HG03432 (cell line): ENCODE measurements at regions not wholly inside any gene's neighbourhood (a gene's known extent, or its start where the extent isn't known, plus 50 kb on each side); places are given as distances from the start of the nearest gene placed in this dataset.
"Not testable (repeated sequence)": the region's sequence is repeated elsewhere in the genome, so short reads cannot be mapped to it uniquely, and the experiment has no call there.

Source experiments
- ATAC-seq: cut with Tn5 transposase; IDR thresholded peaks from one replicate; pipeline ENCODE4 v1.9.1; 2021; ENCODE audit warnings: mild to moderate bottlenecking, moderate library complexity; ENCODE audit not compliant: unreplicated experiment

GRCh38 chr3:61378311-61378710 is 127.1 kb upstream of the FHIT start:
- no peak for ATAC-seq

GRCh38 chr3:61381745-61382392 is 130.6 kb upstream of the FHIT start:
- ATAC-seq = peak; percentile 90

- no peak for ATAC-seq
Observed at GRCh38 chr3:61387817-61388216, 136.6 kb upstream of the FHIT start.

- ATAC-seq = not testable (repeated sequence)
Observed at GRCh38 chr3:61393480-61393947, 142.3 kb upstream of the FHIT start.

GRCh38 chr3:61401359-61401758 is 150.1 kb upstream of the FHIT start:
- no peak for ATAC-seq

- ATAC-seq = no peak
Observed at GRCh38 chr3:61407397-61407796, 154.0 kb upstream of the PTPRG start.

- no peak for ATAC-seq
Observed at GRCh38 chr3:61409638-61410037, 151.7 kb upstream of the PTPRG start.

- not testable (repeated sequence) for ATAC-seq
Observed at GRCh38 chr3:61410358-61410757, 151.0 kb upstream of the PTPRG start.

GRCh38 chr3:61411009-61411662 is 150.2 kb upstream of the PTPRG start:
- ATAC-seq = no peak

- ATAC-seq = peak; percentile 89
Observed at GRCh38 chr3:61414456-61414855, 146.9 kb upstream of the PTPRG start.

- ATAC-seq = no peak
Observed at GRCh38 chr3:61415201-61415600, 146.2 kb upstream of the PTPRG start.

- ATAC-seq = no peak
Observed at GRCh38 chr3:61416618-61417017, 144.8 kb upstream of the PTPRG start.

- ATAC-seq = no peak
Observed at GRCh38 chr3:61417352-61417751, 144.0 kb upstream of the PTPRG start.

GRCh38 chr3:61420136-61420759 is 141.1 kb upstream of the PTPRG start:
- ATAC-seq = peak; percentile 84

GRCh38 chr3:61422945-61423673 is 138.3 kb upstream of the PTPRG start:
- ATAC-seq = no peak

- no peak for ATAC-seq
Observed at GRCh38 chr3:61425356-61425755, 136.0 kb upstream of the PTPRG start.

- ATAC-seq = no peak
Observed at GRCh38 chr3:61429106-61429505, 132.3 kb upstream of the PTPRG start.

GRCh38 chr3:61434901-61435300 is 126.5 kb upstream of the PTPRG start:
- not testable (repeated sequence) for ATAC-seq

GRCh38 chr3:61435361-61435760 is 126.0 kb upstream of the PTPRG start:
- ATAC-seq = not testable (repeated sequence)

GRCh38 chr3:61438253-61439121 is 122.9 kb upstream of the PTPRG start:
- ATAC-seq = no peak

GRCh38 chr3:61439122-61439458 is 122.3 kb upstream of the PTPRG start:
- no peak for ATAC-seq
